ENCODE measurements at regions not wholly inside any gene's neighbourhood (a gene's known extent, or its start where the extent isn't known, plus 50 kb on each side); places are given as distances from the start of the nearest gene placed in this dataset.
"Not testable (repeated sequence)": the region's sequence is repeated elsewhere in the genome, so short reads cannot be mapped to it uniquely, and the experiment has no call there.

DNA sequence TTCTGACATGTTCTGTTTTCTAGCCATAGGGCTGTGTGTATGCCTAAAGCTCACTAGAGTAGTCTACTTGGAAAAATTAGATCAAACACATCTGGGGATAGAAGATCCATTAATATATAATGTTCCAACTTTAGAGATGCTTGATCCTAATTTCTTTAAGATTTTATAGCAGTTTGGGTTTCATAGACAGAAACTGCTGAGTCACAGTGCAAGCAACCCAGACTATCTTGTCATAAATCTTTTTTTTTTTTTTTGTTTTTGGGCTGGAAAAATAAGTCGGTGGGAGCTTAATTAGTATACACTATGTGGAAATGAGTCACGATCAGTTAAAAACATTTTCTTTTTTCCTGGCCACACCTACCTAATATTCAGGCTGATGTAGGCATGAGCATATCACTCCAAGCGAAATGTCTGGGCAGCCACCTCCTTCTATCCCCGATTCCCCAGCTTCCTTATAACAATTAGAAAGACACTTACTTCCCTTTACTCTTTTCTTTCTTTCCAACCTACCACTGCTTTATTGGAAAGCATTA, 58.2 kb upstream of the CASK start:
- Histone ChIP-seq H3K9ac (ENCODE audit: low read length) (no peak overlapping the region), H4K20me1 (ENCODE audit: control insufficient read depth, insufficient read depth, low read length, poor library complexity, severe bottlenecking) (no peaks in the 10 kb centered on the region), H3K9me3 (ENCODE audit: control extremely low read depth in 1 of 3, control insufficient read depth in 2 of 3, insufficient read depth in 1 of 3, low read length in 2 of 3) (no peaks in the 10 kb centered on the region), H3K4me2 (replicated peaks; ENCODE audit: low read depth, low read length, poor library complexity, severe bottlenecking) (no peak overlapping the region), H3K36me3 (replicated peaks in 1 of 2; ENCODE audit: control extremely low read depth in 1 of 2, control insufficient read depth in 1 of 2, extremely low read depth in 1 of 2, insufficient read depth in 2 of 2, low read length in 1 of 2) (no peaks in the 10 kb centered on the region), H2AFZ (ENCODE audit: insufficient read depth, low read depth, low read length, poor library complexity, severe bottlenecking) (no peak overlapping the region), H3K79me2 (ENCODE audit: control insufficient read depth, insufficient read depth, low read length) (no peaks in the 10 kb centered on the region), H3K4me3 (ENCODE audit: control extremely low read depth in 1 of 5, extremely low read depth in 1 of 5, insufficient read depth in 1 of 5, low read depth in 2 of 5, low read length in 4 of 5) (no peak overlapping the region), H3K4me1 (ENCODE audit: control insufficient read depth in 2 of 2, insufficient read depth in 2 of 2, low read length in 2 of 2) (no peaks in the 10 kb centered on the region), H3K27me3 (replicated peaks in 1 of 4; ENCODE audit: control extremely low read depth in 1 of 4, control insufficient read depth in 3 of 4, insufficient read depth in 4 of 4, low read length in 3 of 4) (no peaks in the 10 kb centered on the region), H3K27ac (ENCODE audit: low read length in 2 of 2) (no peak overlapping the region)
- DNase-seq (no peak), ATAC-seq (ENCODE audit: low read depth) (no peak)
- ChIA-PET CTCF (no interaction called here), POLR2A (no interaction called here)
- Mint-ChIP-seq H3K27me3 (peaks cover 5% of the 10 kb centered on the region), H3K4me1 (peaks cover 5% of the 10 kb centered on the region), H3K4me3 (no peak overlapping the region), H3K9me3 (ENCODE audit: insufficient read depth) (peaks cover 3% of the 10 kb centered on the region), H3K27ac (no peak overlapping the region)
- no CpG with 5 or more reads among the region's 4 CpGs for WGBS (ENCODE audit: insufficient coverage)
- intact Hi-C loops (cut with micrococcal nuclease) = no loop called here
- TF ChIP-seq EZH2 (IDR thresholded peaks at IDR 0.05; ENCODE audit: borderline replicate concordance, insufficient read depth, low read depth, low read length, poor library complexity, severe bottlenecking) = no peak
- TF ChIP-seq, protein P1, sequence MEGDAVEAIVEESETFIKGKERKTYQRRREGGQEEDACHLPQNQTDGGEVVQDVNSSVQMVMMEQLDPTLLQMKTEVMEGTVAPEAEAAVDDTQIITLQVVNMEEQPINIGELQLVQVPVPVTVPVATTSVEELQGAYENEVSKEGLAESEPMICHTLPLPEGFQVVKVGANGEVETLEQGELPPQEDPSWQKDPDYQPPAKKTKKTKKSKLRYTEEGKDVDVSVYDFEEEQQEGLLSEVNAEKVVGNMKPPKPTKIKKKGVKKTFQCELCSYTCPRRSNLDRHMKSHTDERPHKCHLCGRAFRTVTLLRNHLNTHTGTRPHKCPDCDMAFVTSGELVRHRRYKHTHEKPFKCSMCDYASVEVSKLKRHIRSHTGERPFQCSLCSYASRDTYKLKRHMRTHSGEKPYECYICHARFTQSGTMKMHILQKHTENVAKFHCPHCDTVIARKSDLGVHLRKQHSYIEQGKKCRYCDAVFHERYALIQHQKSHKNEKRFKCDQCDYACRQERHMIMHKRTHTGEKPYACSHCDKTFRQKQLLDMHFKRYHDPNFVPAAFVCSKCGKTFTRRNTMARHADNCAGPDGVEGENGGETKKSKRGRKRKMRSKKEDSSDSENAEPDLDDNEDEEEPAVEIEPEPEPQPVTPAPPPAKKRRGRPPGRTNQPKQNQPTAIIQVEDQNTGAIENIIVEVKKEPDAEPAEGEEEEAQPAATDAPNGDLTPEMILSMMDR (IDR thresholded peaks at IDR 0.05) = no peak

DNA sequence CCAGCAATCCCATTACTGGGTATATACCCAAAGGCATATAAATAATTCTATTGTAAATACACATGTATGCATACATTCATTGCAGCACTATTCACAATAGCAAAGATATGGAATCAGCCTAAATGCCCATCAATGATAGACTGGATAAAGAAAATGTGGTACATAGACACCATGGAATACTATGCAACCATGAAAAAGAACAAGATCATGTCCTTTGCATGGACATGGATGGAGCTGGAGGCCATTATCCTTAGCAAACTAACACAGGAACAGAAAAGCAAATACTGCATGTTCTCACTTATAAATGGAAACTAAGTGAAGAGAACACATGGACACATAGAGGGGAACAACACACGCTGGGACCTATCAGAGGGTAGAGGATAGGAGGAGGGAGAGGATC, 51.3 kb upstream of the CASK start:
- H3K4me3 Mint-ChIP-seq; H3K9me3 ChIP-seq (ENCODE audit: control extremely low read depth in 1 of 3, control insufficient read depth in 2 of 3, insufficient read depth in 1 of 3, low read length in 2 of 3); ATAC-seq (ENCODE audit: low read depth); H3K4me1 ChIP-seq (ENCODE audit: control insufficient read depth in 2 of 2, insufficient read depth in 2 of 2, low read length in 2 of 2); H3K4me1 Mint-ChIP-seq; H3K27me3 ChIP-seq (replicated peaks in 1 of 4; ENCODE audit: control extremely low read depth in 1 of 4, control insufficient read depth in 3 of 4, insufficient read depth in 4 of 4, low read length in 3 of 4); H3K79me2 ChIP-seq (ENCODE audit: control insufficient read depth, insufficient read depth, low read length); H3K27ac ChIP-seq (ENCODE audit: low read length in 2 of 2); POLR2A ChIA-PET; H3K36me3 ChIP-seq (replicated peaks in 1 of 2; ENCODE audit: control extremely low read depth in 1 of 2, control insufficient read depth in 1 of 2, extremely low read depth in 1 of 2, insufficient read depth in 2 of 2, low read length in 1 of 2); DNase-seq; H3K27ac Mint-ChIP-seq; H4K20me1 ChIP-seq (ENCODE audit: control insufficient read depth, insufficient read depth, low read length, poor library complexity, severe bottlenecking); H2AFZ ChIP-seq (ENCODE audit: insufficient read depth, low read depth, low read length, poor library complexity, severe bottlenecking); H3K9me3 Mint-ChIP-seq (ENCODE audit: insufficient read depth); H3K4me3 ChIP-seq (ENCODE audit: control extremely low read depth in 1 of 5, extremely low read depth in 1 of 5, insufficient read depth in 1 of 5, low read depth in 2 of 5, low read length in 4 of 5); H3K27me3 Mint-ChIP-seq; CTCF ChIA-PET; intact Hi-C loops (cut with micrococcal nuclease); H3K9ac ChIP-seq (ENCODE audit: low read length); H3K4me2 ChIP-seq (replicated peaks; ENCODE audit: low read depth, low read length, poor library complexity, severe bottlenecking): not testable (repeated sequence)
- no CpG with 5 or more reads among the region's 1 CpG for WGBS (ENCODE audit: insufficient coverage)
